ENCODE measurements at regions not wholly inside any gene's neighbourhood (a gene's known extent, or its start where the extent isn't known, plus 50 kb on each side); places are given as distances from the start of the nearest gene placed in this dataset.

DNA sequence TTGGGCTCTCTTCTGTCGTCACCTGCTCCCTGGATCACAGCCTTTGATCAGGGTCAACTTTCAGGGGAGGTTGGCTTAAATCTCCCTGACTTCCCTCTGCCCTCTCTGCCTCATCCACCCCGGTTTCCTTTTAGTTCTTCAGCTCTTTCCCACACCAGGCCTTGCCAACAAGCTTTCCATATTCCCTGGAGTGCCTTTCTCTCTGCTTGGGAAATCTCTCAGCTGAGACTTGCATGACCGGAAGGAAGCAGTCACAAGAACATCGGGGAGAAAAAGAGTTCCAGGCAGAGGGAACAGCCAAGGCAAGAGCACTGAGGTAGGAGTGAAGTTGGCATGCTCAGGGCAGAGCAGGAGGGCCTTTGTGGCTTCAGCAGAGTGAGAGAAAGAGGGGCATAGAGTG lies 88.4 kb upstream of the HSPA9 start:
- TF ChIP-seq, protein P1, sequence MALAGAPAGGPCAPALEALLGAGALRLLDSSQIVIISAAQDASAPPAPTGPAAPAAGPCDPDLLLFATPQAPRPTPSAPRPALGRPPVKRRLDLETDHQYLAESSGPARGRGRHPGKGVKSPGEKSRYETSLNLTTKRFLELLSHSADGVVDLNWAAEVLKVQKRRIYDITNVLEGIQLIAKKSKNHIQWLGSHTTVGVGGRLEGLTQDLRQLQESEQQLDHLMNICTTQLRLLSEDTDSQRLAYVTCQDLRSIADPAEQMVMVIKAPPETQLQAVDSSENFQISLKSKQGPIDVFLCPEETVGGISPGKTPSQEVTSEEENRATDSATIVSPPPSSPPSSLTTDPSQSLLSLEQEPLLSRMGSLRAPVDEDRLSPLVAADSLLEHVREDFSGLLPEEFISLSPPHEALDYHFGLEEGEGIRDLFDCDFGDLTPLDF (CRISPR knock-in tag; IDR thresholded peaks at IDR 0.05), result no peak
- TF ChIP-seq, protein P2, sequence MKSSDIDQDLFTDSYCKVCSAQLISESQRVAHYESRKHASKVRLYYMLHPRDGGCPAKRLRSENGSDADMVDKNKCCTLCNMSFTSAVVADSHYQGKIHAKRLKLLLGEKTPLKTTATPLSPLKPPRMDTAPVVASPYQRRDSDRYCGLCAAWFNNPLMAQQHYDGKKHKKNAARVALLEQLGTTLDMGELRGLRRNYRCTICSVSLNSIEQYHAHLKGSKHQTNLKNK (CRISPR knock-in tag; IDR thresholded peaks at IDR 0.05), result no peak
- TF ChIP-seq MYBL2 (CRISPR knock-in tag; IDR thresholded peaks at IDR 0.05) (no peak), NFE2L1 (CRISPR knock-in tag; IDR thresholded peaks at IDR 0.05) (no peak), RORB (CRISPR knock-in tag; IDR thresholded peaks at IDR 0.05) (no peak)
- no peaks in the 10 kb centered on the region for H3K9me3 Mint-ChIP-seq
- H3K4me3 Mint-ChIP-seq, result no peak overlapping the region
- H3K27me3 Mint-ChIP-seq (ENCODE audit: low read depth), result no peaks in the 10 kb centered on the region
- POLR2A ChIA-PET, result no interaction called here
- no peaks in the 10 kb centered on the region for H3K36me3 Mint-ChIP-seq
- CTCF ChIA-PET, result interaction anchor here (1.0 to 1.6 kb wide), 3 partner anchors 21 to 268 kb away, joined by 4 to 7 read pairs (median 5); no protein-coding TSS in a partner anchor
- DNase-seq (ENCODE audit: low spot score), result no peak
- H3K27ac Mint-ChIP-seq, result no peak overlapping the region
- peaks cover 21% of the 10 kb centered on the region for H3K4me1 Mint-ChIP-seq
- ATAC-seq, result no peak

DNA sequence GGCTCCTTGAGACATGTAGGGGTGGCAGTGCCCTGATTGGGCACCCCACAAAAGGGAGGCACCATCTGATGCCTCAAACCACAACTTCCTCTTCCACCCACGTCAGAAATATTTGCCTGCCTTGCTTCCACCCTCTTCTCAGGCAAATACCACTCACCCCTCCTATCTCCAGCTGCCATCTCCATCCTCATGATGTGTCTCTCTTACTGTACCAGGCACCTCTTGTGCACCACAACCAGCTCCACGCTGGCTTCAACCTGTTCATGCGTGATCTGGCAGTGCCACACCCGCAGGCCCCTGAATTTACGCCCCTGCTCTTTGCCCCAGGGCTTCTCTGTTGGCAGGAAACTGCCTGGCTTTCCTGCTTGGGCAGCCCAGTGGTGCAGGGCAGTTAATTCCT lies 87.8 kb upstream of the HSPA9 start:
- ATAC-seq (no peak), DNase-seq (ENCODE audit: low spot score) (no peak)
- Mint-ChIP-seq H3K4me3 (no peak overlapping the region), H3K27me3 (ENCODE audit: low read depth) (no peaks in the 10 kb centered on the region), H3K9me3 (no peaks in the 10 kb centered on the region), H3K27ac (no peak overlapping the region), H3K4me1 (peaks cover 21% of the 10 kb centered on the region), H3K36me3 (no peaks in the 10 kb centered on the region)
- ChIA-PET CTCF (interaction anchor here (1.4 to 1.6 kb wide), 2 partner anchors 62 to 269 kb away, joined by 5 to 7 read pairs; no protein-coding TSS in a partner anchor), POLR2A (no interaction called here)
- TF ChIP-seq, protein P3, sequence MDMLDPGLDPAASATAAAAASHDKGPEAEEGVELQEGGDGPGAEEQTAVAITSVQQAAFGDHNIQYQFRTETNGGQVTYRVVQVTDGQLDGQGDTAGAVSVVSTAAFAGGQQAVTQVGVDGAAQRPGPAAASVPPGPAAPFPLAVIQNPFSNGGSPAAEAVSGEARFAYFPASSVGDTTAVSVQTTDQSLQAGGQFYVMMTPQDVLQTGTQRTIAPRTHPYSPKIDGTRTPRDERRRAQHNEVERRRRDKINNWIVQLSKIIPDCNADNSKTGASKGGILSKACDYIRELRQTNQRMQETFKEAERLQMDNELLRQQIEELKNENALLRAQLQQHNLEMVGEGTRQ (CRISPR knock-in tag; IDR thresholded peaks at IDR 0.05), result no peak
- no peak for TF ChIP-seq GABPB1 (CRISPR knock-in tag; IDR thresholded peaks at IDR 0.05)
- TF ChIP-seq NR3C1 (CRISPR knock-in tag; conservative IDR thresholded peaks at IDR 0.05; ENCODE audit: low read depth), result no peak
- TF ChIP-seq, protein P4, sequence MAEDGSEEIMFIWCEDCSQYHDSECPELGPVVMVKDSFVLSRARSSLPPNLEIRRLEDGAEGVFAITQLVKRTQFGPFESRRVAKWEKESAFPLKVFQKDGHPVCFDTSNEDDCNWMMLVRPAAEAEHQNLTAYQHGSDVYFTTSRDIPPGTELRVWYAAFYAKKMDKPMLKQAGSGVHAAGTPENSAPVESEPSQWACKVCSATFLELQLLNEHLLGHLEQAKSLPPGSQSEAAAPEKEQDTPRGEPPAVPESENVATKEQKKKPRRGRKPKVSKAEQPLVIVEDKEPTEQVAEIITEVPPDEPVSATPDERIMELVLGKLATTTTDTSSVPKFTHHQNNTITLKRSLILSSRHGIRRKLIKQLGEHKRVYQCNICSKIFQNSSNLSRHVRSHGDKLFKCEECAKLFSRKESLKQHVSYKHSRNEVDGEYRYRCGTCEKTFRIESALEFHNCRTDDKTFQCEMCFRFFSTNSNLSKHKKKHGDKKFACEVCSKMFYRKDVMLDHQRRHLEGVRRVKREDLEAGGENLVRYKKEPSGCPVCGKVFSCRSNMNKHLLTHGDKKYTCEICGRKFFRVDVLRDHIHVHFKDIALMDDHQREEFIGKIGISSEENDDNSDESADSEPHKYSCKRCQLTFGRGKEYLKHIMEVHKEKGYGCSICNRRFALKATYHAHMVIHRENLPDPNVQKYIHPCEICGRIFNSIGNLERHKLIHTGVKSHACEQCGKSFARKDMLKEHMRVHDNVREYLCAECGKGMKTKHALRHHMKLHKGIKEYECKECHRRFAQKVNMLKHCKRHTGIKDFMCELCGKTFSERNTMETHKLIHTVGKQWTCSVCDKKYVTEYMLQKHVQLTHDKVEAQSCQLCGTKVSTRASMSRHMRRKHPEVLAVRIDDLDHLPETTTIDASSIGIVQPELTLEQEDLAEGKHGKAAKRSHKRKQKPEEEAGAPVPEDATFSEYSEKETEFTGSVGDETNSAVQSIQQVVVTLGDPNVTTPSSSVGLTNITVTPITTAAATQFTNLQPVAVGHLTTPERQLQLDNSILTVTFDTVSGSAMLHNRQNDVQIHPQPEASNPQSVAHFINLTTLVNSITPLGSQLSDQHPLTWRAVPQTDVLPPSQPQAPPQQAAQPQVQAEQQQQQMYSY (CRISPR knock-in tag; IDR thresholded peaks at IDR 0.05), result no peak
- TF ChIP-seq CBFB (CRISPR knock-in tag; IDR thresholded peaks at IDR 0.05; ENCODE audit: low read depth), result no peak
- TF ChIP-seq GTF2I (CRISPR knock-in tag; conservative IDR thresholded peaks at IDR 0.05), result no peak
- no peak for TF ChIP-seq ZNF232 (CRISPR knock-in tag; IDR thresholded peaks at IDR 0.05)
- TF ChIP-seq, protein P5, sequence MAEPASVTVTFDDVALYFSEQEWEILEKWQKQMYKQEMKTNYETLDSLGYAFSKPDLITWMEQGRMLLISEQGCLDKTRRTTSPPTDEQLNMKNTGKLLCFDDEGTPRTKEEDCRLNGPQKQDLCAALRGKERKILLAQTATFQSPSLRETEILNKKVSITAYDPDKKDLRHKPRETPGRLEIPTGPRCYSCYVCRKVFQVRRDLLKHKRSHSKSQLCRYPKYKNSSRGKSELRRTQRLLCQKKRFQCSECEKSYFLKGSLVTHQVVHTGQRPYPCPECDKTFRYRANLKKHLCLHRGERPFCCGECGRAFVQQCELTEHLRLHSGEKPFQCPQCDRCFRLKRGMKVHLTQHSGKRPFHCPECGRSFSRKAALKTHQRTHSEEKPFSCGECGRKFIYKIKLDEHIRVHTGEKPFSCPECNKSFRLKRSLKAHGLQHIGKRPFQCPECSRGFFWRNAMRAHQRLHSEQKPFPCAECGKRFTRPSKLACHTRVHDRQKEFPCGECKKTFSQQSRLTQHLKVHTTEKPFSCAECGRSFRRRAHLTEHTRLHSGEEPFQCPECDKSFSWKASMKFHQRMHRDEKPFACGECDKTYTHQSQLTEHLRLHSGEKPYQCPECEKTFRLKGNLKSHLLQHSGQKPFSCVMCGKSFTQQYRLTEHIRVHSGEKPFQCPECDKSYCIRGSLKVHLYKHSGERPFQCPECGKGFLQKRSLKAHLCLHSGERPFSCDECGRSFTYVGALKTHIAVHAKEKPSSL (CRISPR knock-in tag; conservative IDR thresholded peaks at IDR 0.05), result no peak
- TF ChIP-seq, protein P6, sequence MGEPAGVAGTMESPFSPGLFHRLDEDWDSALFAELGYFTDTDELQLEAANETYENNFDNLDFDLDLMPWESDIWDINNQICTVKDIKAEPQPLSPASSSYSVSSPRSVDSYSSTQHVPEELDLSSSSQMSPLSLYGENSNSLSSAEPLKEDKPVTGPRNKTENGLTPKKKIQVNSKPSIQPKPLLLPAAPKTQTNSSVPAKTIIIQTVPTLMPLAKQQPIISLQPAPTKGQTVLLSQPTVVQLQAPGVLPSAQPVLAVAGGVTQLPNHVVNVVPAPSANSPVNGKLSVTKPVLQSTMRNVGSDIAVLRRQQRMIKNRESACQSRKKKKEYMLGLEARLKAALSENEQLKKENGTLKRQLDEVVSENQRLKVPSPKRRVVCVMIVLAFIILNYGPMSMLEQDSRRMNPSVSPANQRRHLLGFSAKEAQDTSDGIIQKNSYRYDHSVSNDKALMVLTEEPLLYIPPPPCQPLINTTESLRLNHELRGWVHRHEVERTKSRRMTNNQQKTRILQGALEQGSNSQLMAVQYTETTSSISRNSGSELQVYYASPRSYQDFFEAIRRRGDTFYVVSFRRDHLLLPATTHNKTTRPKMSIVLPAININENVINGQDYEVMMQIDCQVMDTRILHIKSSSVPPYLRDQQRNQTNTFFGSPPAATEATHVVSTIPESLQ (CRISPR knock-in tag; IDR thresholded peaks at IDR 0.05), result no peak
- no peak for TF ChIP-seq SOX15 (CRISPR knock-in tag; IDR thresholded peaks at IDR 0.05)
- TF ChIP-seq FOXK1 (CRISPR knock-in tag; IDR thresholded peaks at IDR 0.05), result no peak
- TF ChIP-seq, protein P2 (CRISPR knock-in tag; IDR thresholded peaks at IDR 0.05), result no peak
- TF ChIP-seq ZNF317 (CRISPR knock-in tag; IDR thresholded peaks at IDR 0.05; ENCODE audit: borderline replicate concordance, low read depth), result no peak
- TF ChIP-seq, protein P7, sequence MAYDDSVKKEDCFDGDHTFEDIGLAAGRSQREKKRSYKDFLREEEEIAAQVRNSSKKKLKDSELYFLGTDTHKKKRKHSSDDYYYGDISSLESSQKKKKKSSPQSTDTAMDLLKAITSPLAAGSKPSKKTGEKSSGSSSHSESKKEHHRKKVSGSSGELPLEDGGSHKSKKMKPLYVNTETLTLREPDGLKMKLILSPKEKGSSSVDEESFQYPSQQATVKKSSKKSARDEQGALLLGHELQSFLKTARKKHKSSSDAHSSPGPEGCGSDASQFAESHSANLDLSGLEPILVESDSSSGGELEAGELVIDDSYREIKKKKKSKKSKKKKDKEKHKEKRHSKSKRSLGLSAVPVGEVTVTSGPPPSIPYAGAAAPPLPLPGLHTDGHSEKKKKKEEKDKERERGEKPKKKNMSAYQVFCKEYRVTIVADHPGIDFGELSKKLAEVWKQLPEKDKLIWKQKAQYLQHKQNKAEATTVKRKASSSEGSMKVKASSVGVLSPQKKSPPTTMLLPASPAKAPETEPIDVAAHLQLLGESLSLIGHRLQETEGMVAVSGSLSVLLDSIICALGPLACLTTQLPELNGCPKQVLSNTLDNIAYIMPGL (CRISPR knock-in tag; IDR thresholded peaks at IDR 0.05), result no peak
- TF ChIP-seq ETV6 (CRISPR knock-in tag; IDR thresholded peaks at IDR 0.05), result no peak
- TF ChIP-seq CREM (CRISPR knock-in tag; IDR thresholded peaks at IDR 0.05), result no peak
- TF ChIP-seq TP53 (CRISPR knock-in tag; IDR thresholded peaks at IDR 0.05), result no peak
- no peak for TF ChIP-seq SMAD4 (CRISPR knock-in tag; IDR thresholded peaks at IDR 0.05)
- no peak for TF ChIP-seq OVOL2 (CRISPR knock-in tag; IDR thresholded peaks at IDR 0.05; ENCODE audit: borderline replicate concordance)
